ENCODE measurements at regions not wholly inside any gene's neighbourhood (a gene's known extent, or its start where the extent isn't known, plus 50 kb on each side); places are given as distances from the start of the nearest gene placed in this dataset.
A peak's percentile ranks its signal among the peaks of the same experiment; 100 is the strongest.

- Mint-ChIP-seq H3K27ac (no peak overlapping the region), H3K4me1 (peaks cover 3 to 29% (median 14%) of the 10 kb centered on the region in 3 donors), H3K27me3 (no peaks in the 10 kb centered on the region)
Observed at GRCh38 chr6:144595266-144595665, 310.1 kb downstream of the UTRN start.

GRCh38 chr6:144597511-144597910 is 312.4 kb downstream of the UTRN start:
- H3K27ac Mint-ChIP-seq, result no peak overlapping the region

More at GRCh38 chr6:144595266-144595665, 310.1 kb downstream of the UTRN start:
- no peak for DNase-seq
- Mint-ChIP-seq H3K36me3 (peaks cover 0 to 18% of the 10 kb centered on the region in 2 donors), H3K9me3 (peaks cover 0 to 2% (median 0%) of the 10 kb centered on the region in 7 donors), H3K4me3 (no peak overlapping the region)
- no peak for ATAC-seq (ENCODE audit: low read depth in 2 of 2)

GRCh38 chr6:144599615-144600014 is 314.5 kb downstream of the UTRN start:
- DNase-seq, result no peak
- H3K9me3 Mint-ChIP-seq, result peaks cover 0 to 5% (median 0%) of the 10 kb centered on the region in 7 donors
- ATAC-seq (ENCODE audit: low read depth in 2 of 2), result no peak
- H3K27me3 Mint-ChIP-seq, result no peaks in the 10 kb centered on the region
- no peak overlapping the region for H3K4me3 Mint-ChIP-seq
- H3K27ac Mint-ChIP-seq, result peak overlapping the region in 2 of 6 donors; percentile 56 to 59
- peaks cover 8 to 18% of the 10 kb centered on the region in 2 donors for H3K36me3 Mint-ChIP-seq
- peaks cover 6 to 23% (median 22%) of the 10 kb centered on the region in 3 donors for H3K4me1 Mint-ChIP-seq

More at GRCh38 chr6:144597511-144597910, 312.4 kb downstream of the UTRN start:
- Mint-ChIP-seq H3K27me3 (no peaks in the 10 kb centered on the region), H3K4me1 (peaks cover 5 to 28% (median 22%) of the 10 kb centered on the region in 3 donors), H3K36me3 (peaks cover 8 to 25% of the 10 kb centered on the region in 2 donors), H3K4me3 (no peak overlapping the region), H3K9me3 (peaks cover 0 to 5% (median 2%) of the 10 kb centered on the region in 7 donors)
- DNase-seq (no peak), ATAC-seq (ENCODE audit: low read depth in 2 of 2) (no peak)

- peaks cover 0 to 5% (median 0%) of the 10 kb centered on the region in 7 donors for H3K9me3 Mint-ChIP-seq
- H3K4me3 Mint-ChIP-seq, result no peak overlapping the region
- no peaks in the 10 kb centered on the region for H3K27me3 Mint-ChIP-seq
- peaks cover 8 to 22% of the 10 kb centered on the region in 2 donors for H3K36me3 Mint-ChIP-seq
- H3K27ac Mint-ChIP-seq, result no peak overlapping the region
- H3K4me1 Mint-ChIP-seq, result peaks cover 7 to 21% (median 20%) of the 10 kb centered on the region in 3 donors
- ATAC-seq (ENCODE audit: low read depth in 2 of 2) (no peak), DNase-seq (no peak)
Observed at GRCh38 chr6:144601221-144601620, 316.1 kb downstream of the UTRN start.

- Mint-ChIP-seq H3K27ac (no peak overlapping the region), H3K4me1 (peaks cover 7 to 27% (median 24%) of the 10 kb centered on the region in 3 donors), H3K36me3 (peaks cover 15 to 28% of the 10 kb centered on the region in 2 donors), H3K4me3 (no peak overlapping the region), H3K9me3 (peaks cover 0 to 5% (median 0%) of the 10 kb centered on the region in 7 donors), H3K27me3 (no peaks in the 10 kb centered on the region)
- no peak for DNase-seq
- no peak for ATAC-seq (ENCODE audit: low read depth in 2 of 2)
Observed at GRCh38 chr6:144602523-144603180, 317.5 kb downstream of the UTRN start.

- Mint-ChIP-seq H3K27ac (no peak overlapping the region), H3K27me3 (no peaks in the 10 kb centered on the region), H3K4me1 (peaks cover 13 to 27% (median 23%) of the 10 kb centered on the region in 3 donors), H3K9me3 (no peaks in the 10 kb centered on the region), H3K4me3 (no peak overlapping the region), H3K36me3 (peaks cover 26 to 31% of the 10 kb centered on the region in 2 donors)
- DNase-seq, result no peak
- ATAC-seq (ENCODE audit: low read depth in 2 of 2), result no peak
Observed at GRCh38 chr6:144606083-144606482, 320.9 kb downstream of the UTRN start.

- ATAC-seq (ENCODE audit: low read depth in 2 of 2), result no peak
- Mint-ChIP-seq H3K27ac (peak overlapping the region in 1 of 6 donors; percentile 2), H3K9me3 (no peaks in the 10 kb centered on the region), H3K4me3 (peak overlapping the region in 1 of 8 donors; percentile 0), H3K4me1 (peaks cover 10 to 27% (median 18%) of the 10 kb centered on the region in 3 donors), H3K27me3 (no peaks in the 10 kb centered on the region), H3K36me3 (peaks cover 20 to 30% of the 10 kb centered on the region in 2 donors)
- DNase-seq, result no peak
Observed at GRCh38 chr6:144607998-144608735, 323.0 kb downstream of the UTRN start.

GRCh38 chr6:144612811-144613210 is 327.7 kb downstream of the UTRN start:
- Mint-ChIP-seq H3K36me3 (peaks cover 8 to 25% of the 10 kb centered on the region in 2 donors), H3K27ac (peak overlapping the region in 3 of 6 donors; percentile 4 to 27 (median 7)), H3K4me3 (peak overlapping the region in 1 of 8 donors; percentile 22), H3K4me1 (peaks cover 13 to 44% (median 33%) of the 10 kb centered on the region in 3 donors), H3K27me3 (no peaks in the 10 kb centered on the region), H3K9me3 (no peaks in the 10 kb centered on the region)
- ATAC-seq (ENCODE audit: low read depth in 2 of 2) (no peak), DNase-seq (no peak)

GRCh38 chr6:144613859-144614258 is 328.7 kb downstream of the UTRN start:
- Mint-ChIP-seq H3K27ac (no peak overlapping the region), H3K9me3 (no peaks in the 10 kb centered on the region), H3K36me3 (peaks cover 0 to 15% of the 10 kb centered on the region in 2 donors), H3K27me3 (no peaks in the 10 kb centered on the region), H3K4me3 (no peak overlapping the region), H3K4me1 (peaks cover 9 to 34% (median 30%) of the 10 kb centered on the region in 3 donors)
- ATAC-seq (ENCODE audit: low read depth in 2 of 2) (no peak), DNase-seq (no peak)

- Mint-ChIP-seq H3K27me3 (no peaks in the 10 kb centered on the region), H3K4me1 (peaks cover 7 to 38% (median 31%) of the 10 kb centered on the region in 3 donors), H3K4me3 (no peak overlapping the region), H3K27ac (peak overlapping the region in 3 of 6 donors; percentile 21 to 50 (median 29)), H3K9me3 (no peaks in the 10 kb centered on the region), H3K36me3 (peaks cover 0 to 8% of the 10 kb centered on the region in 2 donors)
- DNase-seq (no peak), ATAC-seq (ENCODE audit: low read depth in 2 of 2) (no peak)
Observed at GRCh38 chr6:144615870-144616269, 330.7 kb downstream of the UTRN start.

- H3K36me3 Mint-ChIP-seq, result peaks cover 0 to 8% of the 10 kb centered on the region in 2 donors
- no peak for ATAC-seq (ENCODE audit: low read depth in 2 of 2)
- peak overlapping the region in 1 of 6 donors; percentile 19 for H3K27ac Mint-ChIP-seq
- no peak for DNase-seq
- H3K9me3 Mint-ChIP-seq, result no peaks in the 10 kb centered on the region
- no peaks in the 10 kb centered on the region for H3K27me3 Mint-ChIP-seq
- peaks cover 7 to 39% (median 38%) of the 10 kb centered on the region in 3 donors for H3K4me1 Mint-ChIP-seq
- no peak overlapping the region for H3K4me3 Mint-ChIP-seq
Observed at GRCh38 chr6:144617191-144617590, 332.1 kb downstream of the UTRN start.

- no peaks in the 10 kb centered on the region for H3K27me3 Mint-ChIP-seq
- peaks cover 7 to 39% (median 38%) of the 10 kb centered on the region in 3 donors for H3K4me1 Mint-ChIP-seq
Observed at GRCh38 chr6:144617708-144618107, 332.6 kb downstream of the UTRN start.

GRCh38 chr6:144619966-144620365 is 334.8 kb downstream of the UTRN start:
- ATAC-seq (ENCODE audit: low read depth in 2 of 2) (no peak), DNase-seq (no peak)
- H3K4me1 Mint-ChIP-seq, result peaks cover 16 to 45% (median 41%) of the 10 kb centered on the region in 3 donors
- no peaks in the 10 kb centered on the region for H3K27me3 Mint-ChIP-seq
- H3K36me3 Mint-ChIP-seq, result peaks cover 0 to 9% of the 10 kb centered on the region in 2 donors
- H3K27ac Mint-ChIP-seq, result peak overlapping the region in 1 of 6 donors; percentile 12
- H3K4me3 Mint-ChIP-seq, result no peak overlapping the region
- H3K9me3 Mint-ChIP-seq, result no peaks in the 10 kb centered on the region

More at GRCh38 chr6:144617708-144618107, 332.6 kb downstream of the UTRN start:
- no peak for DNase-seq
- Mint-ChIP-seq H3K36me3 (peaks cover 0 to 7% of the 10 kb centered on the region in 2 donors), H3K4me3 (no peak overlapping the region), H3K9me3 (no peaks in the 10 kb centered on the region), H3K27ac (no peak overlapping the region)
- ATAC-seq (ENCODE audit: low read depth in 2 of 2), result no peak
